Hematopoietic multipotent progenitor cell treated with erythropoietin and hydrocortisone succinate and interleukin-3 and kit ligand, for 4 days (in vitro differentiated cells): ENCODE measurements at regions not wholly inside any gene's neighbourhood (a gene's known extent, or its start where the extent isn't known, plus 50 kb on each side); places are given as distances from the start of the nearest gene placed in this dataset.
"Not testable (repeated sequence)": the region's sequence is repeated elsewhere in the genome, so short reads cannot be mapped to it uniquely, and the experiment has no call there.

Experiments
- DNase-seq: peaks from one replicate; pipeline ENCODE4 v3.0.0-alpha.2; 2015

DNA sequence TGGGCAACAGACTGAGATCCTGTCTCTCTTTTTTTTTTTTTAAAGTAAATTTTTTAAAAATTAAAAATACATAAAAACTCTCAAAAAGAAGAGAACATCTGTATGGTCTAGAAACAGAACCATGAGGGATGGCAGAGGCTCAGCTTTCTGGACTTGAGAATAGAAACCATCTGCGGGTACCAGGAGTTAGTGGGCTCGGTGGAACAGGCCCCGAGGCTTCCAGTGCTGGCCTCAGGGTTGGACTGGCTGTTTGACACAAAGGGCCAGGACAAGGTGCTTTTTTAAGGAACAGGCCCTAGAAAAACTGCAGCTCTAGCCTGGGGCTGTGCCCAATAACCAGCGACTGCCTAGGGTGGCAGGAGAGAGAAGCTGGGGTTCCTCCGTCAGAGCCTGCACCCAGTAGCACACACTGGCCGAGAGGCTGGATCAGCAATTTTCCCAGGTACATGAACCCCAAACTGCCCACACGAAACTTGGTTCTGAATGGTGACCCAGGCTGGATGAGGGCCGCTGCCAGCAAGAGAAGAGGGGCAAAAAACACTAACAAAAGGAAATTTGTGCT is 131.0 kb upstream of the OLIG3 start:
- no peak for DNase-seq

DNA sequence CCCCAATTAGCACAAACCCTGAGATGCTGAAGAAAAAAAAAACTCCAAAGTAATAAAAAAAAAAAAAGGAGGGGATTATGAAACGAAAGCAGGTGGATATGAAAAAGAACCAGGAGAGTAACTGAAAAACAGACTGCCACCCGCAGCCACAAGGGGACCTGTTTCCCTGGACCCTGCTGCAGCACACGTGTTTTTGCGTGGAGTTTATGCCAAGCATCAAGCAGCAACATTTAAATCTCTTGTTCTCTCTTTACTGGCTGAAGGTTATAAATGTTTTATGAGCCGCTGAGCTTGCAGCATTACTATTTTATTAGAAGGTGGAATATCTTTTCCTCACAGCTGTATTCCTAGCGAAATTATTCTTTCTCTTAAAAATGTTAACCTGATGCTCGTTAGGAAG is 131.6 kb upstream of the OLIG3 start:
- no peak for DNase-seq

- no peak for DNase-seq
These were observed 136.5 kb upstream of the OLIG3 start for GRCh38 chr6:137630666-137631065.

GRCh38 chr6:137631323-137631722 is 137.1 kb upstream of the OLIG3 start:
- DNase-seq, result no peak

GRCh38 chr6:137634177-137634576 is 140.0 kb upstream of the OLIG3 start:
- not testable (repeated sequence) for DNase-seq

DNA sequence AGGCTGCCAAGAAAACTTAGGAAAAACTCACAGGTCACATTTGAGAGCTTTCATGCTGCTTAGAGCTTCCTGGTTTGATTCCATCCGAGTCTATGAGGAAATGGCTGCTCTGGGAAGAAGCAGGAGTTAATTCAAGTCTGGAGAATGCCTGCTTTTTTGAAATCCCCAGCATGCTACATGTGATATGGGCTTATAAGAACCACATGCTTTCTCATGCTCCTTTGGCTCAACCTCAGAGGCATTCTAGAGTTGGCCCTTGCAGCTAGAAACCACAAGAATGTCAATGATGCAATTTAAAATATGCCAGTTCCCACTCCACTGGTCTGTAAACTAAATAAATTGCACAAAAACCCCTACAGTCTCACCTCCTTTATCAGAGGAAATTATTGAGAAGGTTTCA is 142.9 kb upstream of the OLIG3 start:
- DNase-seq, result peak; percentile 62

DNA sequence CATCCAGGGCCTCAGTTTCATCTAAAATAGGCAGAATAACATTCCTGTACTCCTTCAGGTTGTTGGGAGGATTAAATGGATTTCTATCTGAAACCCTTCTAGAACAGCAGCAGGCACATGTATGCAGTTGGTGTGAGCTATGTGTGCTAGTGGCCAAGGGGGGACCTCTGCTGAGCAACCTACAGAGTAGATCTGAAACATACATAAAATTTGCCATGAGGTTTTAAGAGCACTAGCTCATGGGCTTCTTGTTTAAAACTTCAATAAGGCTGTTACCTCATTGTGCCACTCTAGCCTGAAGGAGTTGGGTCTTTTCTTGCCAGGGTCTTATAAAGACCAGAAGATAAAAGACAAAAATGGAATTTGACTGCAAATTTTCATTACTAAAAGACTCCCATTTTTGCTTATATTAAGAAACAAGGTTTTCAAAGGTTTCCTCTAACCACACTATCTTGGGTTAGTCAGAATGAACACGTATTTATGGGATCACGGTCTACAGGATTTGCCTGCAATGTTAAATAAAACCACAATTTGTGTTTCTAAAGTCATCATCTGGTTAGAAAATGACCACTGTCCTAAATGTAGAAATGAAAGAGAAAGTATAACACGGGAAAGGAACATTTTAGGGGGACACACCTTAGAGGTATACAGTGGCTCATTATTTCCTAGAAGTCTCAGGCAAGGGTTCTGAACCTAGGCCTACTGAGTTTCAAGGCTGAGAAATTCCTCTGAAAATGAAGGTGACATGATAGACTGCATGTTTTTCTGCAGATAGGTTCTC is 144.9 kb upstream of the OLIG3 start:
- no peak for DNase-seq

- no peak for DNase-seq
These were observed 145.9 kb upstream of the OLIG3 start for GRCh38 chr6:137640086-137640485.

DNA sequence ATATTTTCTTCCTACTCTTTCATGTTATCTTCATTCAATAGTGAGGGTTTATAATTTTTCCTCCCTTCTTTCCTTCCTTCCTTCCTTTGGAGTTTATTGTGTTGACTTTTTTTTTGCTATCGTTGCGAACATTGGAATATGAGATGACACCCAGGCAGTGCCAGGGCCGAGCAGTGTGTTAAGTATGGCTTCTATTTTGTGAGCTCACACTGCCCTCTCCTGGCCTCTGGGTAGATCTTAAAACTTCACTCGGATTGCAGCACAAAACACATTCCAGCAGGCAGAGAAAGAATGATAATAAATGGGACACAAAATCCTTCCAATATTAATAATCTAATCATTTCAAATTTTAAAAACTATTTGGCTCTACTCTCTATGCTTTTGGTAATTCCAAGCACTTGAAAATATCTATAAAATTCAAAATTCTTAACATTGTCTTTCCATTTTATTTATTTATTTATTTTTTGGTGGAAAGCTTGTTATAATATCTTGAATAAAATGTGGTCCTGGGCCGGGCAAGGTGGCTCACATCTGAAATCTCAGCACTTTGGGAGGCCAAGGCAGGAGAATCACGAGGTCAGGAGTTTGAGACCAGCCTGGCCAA is 147.4 kb upstream of the OLIG3 start:
- DNase-seq, result peak; percentile 87

- DNase-seq, result not testable (repeated sequence)
These were observed 149.0 kb upstream of the OLIG3 start for GRCh38 chr6:137643210-137643609.

DNA sequence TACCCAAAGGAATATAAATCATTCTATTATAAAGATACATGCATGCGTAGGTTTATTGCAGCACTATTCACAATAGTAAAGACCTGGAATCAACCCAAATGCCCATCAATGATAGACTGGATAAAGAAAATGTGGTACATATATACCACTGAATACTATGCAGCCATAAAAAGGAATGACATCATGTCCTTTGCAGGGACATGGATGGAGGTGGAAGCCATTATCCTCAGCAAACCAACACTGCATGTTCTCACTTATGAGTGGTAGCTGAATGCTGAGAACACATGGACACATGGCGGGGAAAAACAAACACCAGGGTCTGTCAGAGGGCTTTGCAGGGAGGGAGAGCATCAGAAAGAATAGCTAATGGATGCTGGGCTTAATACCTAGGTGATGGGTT is 149.4 kb upstream of the OLIG3 start:
- not testable (repeated sequence) for DNase-seq

DNA sequence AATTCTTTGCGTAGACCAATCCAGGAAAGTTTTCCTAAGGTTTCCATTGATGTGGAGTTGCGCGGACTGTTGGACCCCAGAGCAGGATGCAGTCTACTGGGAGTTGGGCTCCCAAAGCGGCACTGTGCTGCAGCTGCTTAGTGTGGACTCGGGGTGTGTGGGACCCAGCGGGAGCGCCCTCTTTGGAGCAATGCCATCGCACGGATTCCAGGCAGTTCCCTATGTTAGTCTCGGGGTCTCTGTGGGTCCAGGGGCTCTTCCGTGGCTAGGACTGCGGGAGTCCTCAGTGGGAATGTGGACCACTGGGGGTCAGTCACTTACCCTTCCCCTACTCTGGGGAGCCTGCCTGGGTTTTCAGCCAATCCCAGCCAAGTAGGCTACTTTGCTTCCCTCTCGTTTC is 151.7 kb upstream of the OLIG3 start:
- no peak for DNase-seq

- DNase-seq, result no peak
These were observed 152.3 kb upstream of the OLIG3 start for GRCh38 chr6:137646484-137646883.

- DNase-seq, result no peak
These were observed 153.7 kb upstream of the OLIG3 start for GRCh38 chr6:137647762-137648447.

DNA sequence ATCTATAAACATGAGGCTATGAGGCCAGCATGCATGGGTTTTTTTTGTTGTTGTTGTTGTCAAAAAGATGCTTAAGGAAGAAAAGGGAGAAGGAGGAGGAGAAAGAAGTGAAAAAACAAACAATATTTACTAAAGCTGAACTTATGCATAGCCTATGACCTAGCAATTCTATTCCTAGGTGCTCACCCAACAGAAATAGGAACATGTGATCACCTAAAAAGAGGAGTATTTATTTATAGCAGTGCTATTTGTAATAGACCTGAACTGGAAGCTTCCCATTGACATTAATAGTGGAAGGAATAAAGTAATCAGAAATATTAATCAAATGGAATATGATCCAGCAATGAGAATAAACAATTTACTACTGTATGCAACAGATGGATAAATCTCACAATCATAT is 156.5 kb upstream of the OLIG3 start:
- DNase-seq, result no peak

GRCh38 chr6:137651178-137651577 is 157.0 kb upstream of the OLIG3 start:
- DNase-seq, result no peak

GRCh38 chr6:137651591-137652335 is 157.6 kb upstream of the OLIG3 start:
- DNase-seq, result no peak

GRCh38 chr6:137652961-137653705 is 158.9 kb upstream of the OLIG3 start:
- no peak for DNase-seq

- no peak for DNase-seq
These were observed 159.5 kb upstream of the OLIG3 start for GRCh38 chr6:137653706-137654059.

GRCh38 chr6:137654365-137654981 is 160.3 kb upstream of the OLIG3 start:
- DNase-seq, result no peak

DNA sequence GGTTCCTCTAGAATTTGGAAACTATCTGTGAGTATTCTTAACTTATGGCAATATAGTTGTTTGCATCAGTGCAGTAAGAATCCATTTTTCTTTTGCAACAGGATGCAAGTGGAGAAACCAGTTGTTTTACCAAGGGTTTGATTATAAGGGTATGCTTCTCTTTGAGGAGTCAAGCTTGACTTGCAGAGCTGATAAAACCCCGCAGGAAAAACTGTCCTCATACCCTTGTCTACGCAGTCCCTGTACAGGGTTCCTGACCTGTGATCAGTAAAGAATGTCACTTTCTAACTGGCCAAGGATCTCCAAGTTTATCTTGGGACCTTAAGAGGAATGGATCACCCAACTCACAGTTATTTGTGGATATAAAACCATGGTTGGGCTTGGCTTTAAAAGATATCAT is 161.1 kb upstream of the OLIG3 start:
- no peak for DNase-seq

- DNase-seq, result no peak
These were observed 162.5 kb upstream of the OLIG3 start for GRCh38 chr6:137656735-137657134.
